Forelimb muscle (tissue), 1 donor: ENCODE measurements at regions not wholly inside any gene's neighbourhood (a gene's known extent, or its start where the extent isn't known, plus 50 kb on each side); places are given as distances from the start of the nearest gene placed in this dataset.

Source experiments
- DNase-seq: peaks from one replicate; pipeline ENCODE4 v3.0.0-alpha.2; 2013; ENCODE audit warnings: low read depth

DNA sequence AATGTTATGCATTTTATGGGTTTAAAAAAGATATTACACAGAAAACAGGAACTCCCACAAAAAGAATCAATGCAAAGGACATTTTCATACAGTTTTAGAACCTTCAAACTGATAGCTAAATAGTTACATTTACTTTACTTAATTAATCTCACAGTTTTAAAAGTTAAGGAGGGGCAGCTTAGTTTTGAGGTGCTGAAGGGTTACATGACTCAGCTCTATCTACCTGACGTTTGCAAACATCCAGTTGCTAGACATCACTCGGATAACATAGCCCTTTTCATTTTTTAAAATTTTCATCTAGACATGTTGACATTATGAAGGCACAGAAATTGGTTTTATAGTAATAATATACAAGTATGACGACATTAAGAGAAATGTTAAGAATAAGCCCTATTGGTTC is 53.7 kb upstream of the HSD17B12 start:
- no peak for DNase-seq
